ENCODE measurements at regions not wholly inside any gene's neighbourhood (a gene's known extent, or its start where the extent isn't known, plus 50 kb on each side); places are given as distances from the start of the nearest gene placed in this dataset.

GRCh38 chr20:19074356-19074755 is 138.1 kb upstream of the SLC24A3 start:
- TF ChIP-seq POLR2A (IDR thresholded peaks at IDR 0.05) = no peak
- no peak for TF ChIP-seq CTCF (IDR thresholded peaks at IDR 0.05)
